Sigmoid colon (tissue), 6 donors: ENCODE measurements at regions not wholly inside any gene's neighbourhood (a gene's known extent, or its start where the extent isn't known, plus 50 kb on each side); places are given as distances from the start of the nearest gene placed in this dataset.

Source experiments
- DNase-seq: peaks from one replicate; pipeline ENCODE4 v3.0.0-alpha.2; 2019
- H3K27ac ChIP-seq, 4 donors: fragments of 200-600 bp; sonication (generic); one replicate each; pipeline ENCODE4 v1.5.1; 2016 to 2019; ENCODE audit warnings: mild to moderate bottlenecking in 1 of 4
- H3K27me3 ChIP-seq, 3 donors: fragments of 200-600 bp; sonication (generic); one replicate each; pipeline ENCODE4 v1.5.1; 2019; ENCODE audit warnings: mild to moderate bottlenecking in 1 of 3
- H3K36me3 ChIP-seq, 4 donors: fragments of 200-600 bp; sonication (generic); one replicate each; pipeline ENCODE4 v1.5.1; 2016 to 2019
- H3K4me1 ChIP-seq, 4 donors: fragments of 200-600 bp; sonication (generic); one replicate each; pipeline ENCODE4 v1.5.1; 2017 to 2019
- H3K4me3 ChIP-seq, 4 donors: fragments of 200-600 bp; sonication (generic); one replicate each; pipeline ENCODE4 v1.5.1; 2017 to 2019; ENCODE audit warnings: mild to moderate bottlenecking in 2 of 4, moderate library complexity in 1 of 4
- H3K9me3 ChIP-seq, 4 donors: fragments of 200-600 bp in 3 of 4; sonication (generic) in 3 of 4; one replicate each; pipeline versions ENCODE4 v1.5.1 to v1.6.1; 2013 to 2019
- EP300 ChIP-seq, 4 donors: sonication (generic); formaldehyde crosslinking; IDR thresholded peaks; one replicate each; pipeline ENCODE4 v1.6.1; 2017; ENCODE audit warnings: antibody characterized with exemption in 4 of 4
- POLR2A ChIP-seq, 2 donors: fragments of 450-650 bp; IDR thresholded peaks; one replicate each; pipeline ENCODE4 v1.6.1; 2016; ENCODE audit warnings: antibody characterized with exemption in 2 of 2, mild to moderate bottlenecking in 2 of 2, moderate library complexity in 2 of 2
- POLR2AphosphoS5 ChIP-seq, 4 donors: sonication (generic); formaldehyde crosslinking; IDR thresholded peaks; one replicate each; pipeline ENCODE4 v1.6.1; 2017; ENCODE audit warnings: antibody characterized with exemption in 4 of 4
- WGBS, 2 donors: extraction: QIAGEN DNeasy Blood & Tissue Kit; methylation state at CpG; one replicate each; pipeline ENCODE4 v1.1.7; 2013; 5-methylcytosine and 5-hydroxymethylcytosine counted together
- intact Hi-C: fragments of 100-400 bp; cut with DNase I; formaldehyde crosslinking; loops from one replicate; pipeline ENCODE4 v1.15.1; 2023
- TF ChIP-seq, protein P1 (sequence below), 4 experiments: fragments of 450-650 bp in 3 of 4; fragments of 200-600 bp in 1 of 4; IDR thresholded peaks; one replicate each; pipeline ENCODE4 v1.5.1; 2016 to 2019; ENCODE audit warnings: antibody characterized with exemption in 4 of 4, mild to moderate bottlenecking in 3 of 4, moderate library complexity in 2 of 4
- donor health status: healthy with polysubstance abuse.
- donor health status: healthy.

GRCh38 chr11:12315024-12315423 lies 62.3 kb upstream of the PARVA start:
- no peak for TF ChIP-seq POLR2AphosphoS5 (IDR thresholded peaks at IDR 0.05)
- TF ChIP-seq EP300 (IDR thresholded peaks at IDR 0.05), result no peak
- TF ChIP-seq POLR2A (IDR thresholded peaks at IDR 0.05), result no peak
- TF ChIP-seq, protein P1, sequence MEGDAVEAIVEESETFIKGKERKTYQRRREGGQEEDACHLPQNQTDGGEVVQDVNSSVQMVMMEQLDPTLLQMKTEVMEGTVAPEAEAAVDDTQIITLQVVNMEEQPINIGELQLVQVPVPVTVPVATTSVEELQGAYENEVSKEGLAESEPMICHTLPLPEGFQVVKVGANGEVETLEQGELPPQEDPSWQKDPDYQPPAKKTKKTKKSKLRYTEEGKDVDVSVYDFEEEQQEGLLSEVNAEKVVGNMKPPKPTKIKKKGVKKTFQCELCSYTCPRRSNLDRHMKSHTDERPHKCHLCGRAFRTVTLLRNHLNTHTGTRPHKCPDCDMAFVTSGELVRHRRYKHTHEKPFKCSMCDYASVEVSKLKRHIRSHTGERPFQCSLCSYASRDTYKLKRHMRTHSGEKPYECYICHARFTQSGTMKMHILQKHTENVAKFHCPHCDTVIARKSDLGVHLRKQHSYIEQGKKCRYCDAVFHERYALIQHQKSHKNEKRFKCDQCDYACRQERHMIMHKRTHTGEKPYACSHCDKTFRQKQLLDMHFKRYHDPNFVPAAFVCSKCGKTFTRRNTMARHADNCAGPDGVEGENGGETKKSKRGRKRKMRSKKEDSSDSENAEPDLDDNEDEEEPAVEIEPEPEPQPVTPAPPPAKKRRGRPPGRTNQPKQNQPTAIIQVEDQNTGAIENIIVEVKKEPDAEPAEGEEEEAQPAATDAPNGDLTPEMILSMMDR (IDR thresholded peaks at IDR 0.05), result no peak
- H3K9me3 ChIP-seq, result peaks cover 0 to 5% (median 0%) of the 10 kb centered on the region in 4 donors
- H3K36me3 ChIP-seq, result no peaks in the 10 kb centered on the region
- H3K27me3 ChIP-seq, result no peaks in the 10 kb centered on the region
- H3K4me1 ChIP-seq, result peaks cover 0 to 27% (median 26%) of the 10 kb centered on the region in 4 donors
- no peak overlapping the region for H3K27ac ChIP-seq
- no peak overlapping the region for H3K4me3 ChIP-seq
- intact Hi-C loops, result loop anchor here (5.0 kb wide), 1 partner anchor 357 kb away; the partner anchor contains the start of gene TEAD1
- no peak for DNase-seq
- 78 to 92% methylated on average over 1 of the region's 1 CpG for WGBS, 2 donors

DNA sequence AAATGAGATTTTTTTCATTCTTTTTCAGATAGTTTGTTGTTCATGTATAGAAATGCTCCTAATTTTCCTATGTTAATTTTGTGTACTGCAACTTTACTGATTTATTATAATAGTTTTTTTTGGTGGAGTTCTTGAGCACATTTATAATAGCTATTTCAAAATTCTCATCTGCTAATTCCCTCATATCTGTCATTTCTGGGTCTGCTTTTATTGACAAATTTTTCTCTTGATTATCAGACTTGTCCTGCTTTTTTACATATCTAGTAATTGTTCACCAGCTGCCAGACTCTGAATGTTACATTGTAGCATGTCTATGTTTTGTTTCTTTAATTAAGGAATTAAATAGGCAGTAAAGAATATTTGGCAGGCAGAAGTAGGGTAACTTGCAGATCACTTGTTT lies 60.9 kb upstream of the PARVA start:
- intact Hi-C loops, result loop anchor here (5.0 kb wide), 1 partner anchor 356 kb away; the partner anchor contains the start of gene TEAD1
- Histone ChIP-seq H3K4me1 (peaks cover 0 to 37% (median 37%) of the 10 kb centered on the region in 4 donors), H3K36me3 (no peaks in the 10 kb centered on the region), H3K9me3 (peaks cover 0 to 5% (median 0%) of the 10 kb centered on the region in 4 donors), H3K4me3 (no peak overlapping the region), H3K27ac (peak overlapping the region in 2 of 4 donors; percentile 39 to 83), H3K27me3 (no peaks in the 10 kb centered on the region)
- DNase-seq, result no peak
- TF ChIP-seq, protein P1 (IDR thresholded peaks at IDR 0.05), result no peak
- TF ChIP-seq POLR2A (IDR thresholded peaks at IDR 0.05) (no peak), EP300 (IDR thresholded peaks at IDR 0.05) (no peak), POLR2AphosphoS5 (IDR thresholded peaks at IDR 0.05) (no peak)

GRCh38 chr11:12318791-12319438 lies 58.5 kb upstream of the PARVA start:
- Histone ChIP-seq H3K27me3 (no peaks in the 10 kb centered on the region), H3K9me3 (peaks cover 0 to 5% (median 0%) of the 10 kb centered on the region in 4 donors), H3K27ac (peak overlapping the region; percentile 70 to 91 (median 82)), H3K4me1 (peaks cover 0 to 59% (median 50%) of the 10 kb centered on the region in 4 donors), H3K36me3 (no peaks in the 10 kb centered on the region), H3K4me3 (no peak overlapping the region)
- peak; percentile 85 to 94 (median 91) for TF ChIP-seq POLR2AphosphoS5 (IDR thresholded peaks at IDR 0.05)
- TF ChIP-seq EP300 (IDR thresholded peaks at IDR 0.05), result peak; percentile 77 to 91 (median 89)
- TF ChIP-seq, protein P1 (IDR thresholded peaks at IDR 0.05), result no peak
- intact Hi-C loops, result loop anchor here (5.0 kb wide), 1 partner anchor 353 kb away; the partner anchor contains the start of gene TEAD1
- DNase-seq, result peak; percentile 85
- WGBS, 2 donors, result 28 to 56% methylated on average over 10 of the region's 10 CpGs

DNA sequence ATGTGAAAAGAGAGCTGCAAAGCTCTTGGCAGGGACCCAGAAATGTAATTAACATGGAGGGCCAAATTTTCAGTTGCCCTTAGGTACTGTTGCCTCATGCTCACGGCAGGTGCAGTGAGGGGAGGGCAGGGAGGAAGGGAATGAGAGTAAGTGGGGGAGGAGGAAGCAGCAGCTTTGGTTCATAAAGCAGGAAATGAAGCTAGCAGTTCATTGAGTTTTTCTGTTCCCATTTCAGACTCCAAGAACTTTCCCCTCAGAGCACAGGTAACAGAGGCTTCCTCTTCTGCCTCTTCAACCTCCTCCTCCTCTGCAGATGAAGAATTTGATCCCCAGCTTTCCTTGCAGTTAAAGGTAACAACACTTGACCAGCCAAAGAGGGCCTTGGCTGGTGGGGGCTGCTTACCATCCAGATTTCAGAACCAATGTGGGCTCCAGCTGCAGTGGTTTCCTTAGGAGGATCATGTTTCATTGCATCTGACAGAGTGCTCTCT lies 57.9 kb upstream of the PARVA start:
- DNase-seq, result no peak
- intact Hi-C loops, result loop anchor here (5.0 kb wide), 1 partner anchor 353 kb away; the partner anchor contains the start of gene TEAD1
- no peaks in the 10 kb centered on the region for H3K27me3 ChIP-seq
- no peaks in the 10 kb centered on the region for H3K36me3 ChIP-seq
- peaks cover 0 to 5% (median 0%) of the 10 kb centered on the region in 4 donors for H3K9me3 ChIP-seq
- H3K4me1 ChIP-seq, result peaks cover 0 to 59% (median 50%) of the 10 kb centered on the region in 4 donors
- H3K27ac ChIP-seq, result peak overlapping the region; percentile 58 to 91 (median 80)
- H3K4me3 ChIP-seq, result no peak overlapping the region
- WGBS, 2 donors, result 2 to 4% methylated on average over 1 of the region's 1 CpG
- no peak for TF ChIP-seq POLR2A (IDR thresholded peaks at IDR 0.05)
- no peak for TF ChIP-seq EP300 (IDR thresholded peaks at IDR 0.05)
- TF ChIP-seq POLR2AphosphoS5 (IDR thresholded peaks at IDR 0.05), result no peak
- TF ChIP-seq, protein P1 (IDR thresholded peaks at IDR 0.05), result no peak
